SH-SY5Y (cell line): ENCODE measurements at regions not wholly inside any gene's neighbourhood (a gene's known extent, or its start where the extent isn't known, plus 50 kb on each side); places are given as distances from the start of the nearest gene placed in this dataset.

Source experiments
- GATA2 ChIP-seq: IDR thresholded peaks from 2 replicates; pipeline ENCODE4 v1.6.1; 2011; ENCODE audit warnings: mild to moderate bottlenecking, low read depth, low read length
- GATA3 ChIP-seq: IDR thresholded peaks from 2 replicates; pipeline ENCODE4 v1.6.1; 2011; ENCODE audit warnings: low read depth, mild to moderate bottlenecking, low read length, moderate library complexity

- no peak for TF ChIP-seq GATA2
- TF ChIP-seq GATA3: no peak
Measured at GRCh38 chr14:26932606-26933005, 334.8 kb upstream of the NOVA1 start.
